Activated CD8-positive, alpha-beta memory T cell treated with anti-CD3 and anti-CD28 coated beads for 4 hours (primary cell): ENCODE measurements at regions not wholly inside any gene's neighbourhood (a gene's known extent, or its start where the extent isn't known, plus 50 kb on each side); places are given as distances from the start of the nearest gene placed in this dataset.
"Not testable (repeated sequence)": the region's sequence is repeated elsewhere in the genome, so short reads cannot be mapped to it uniquely, and the experiment has no call there.

ENCODE experiments used
- DNase-seq, 2 donors: peaks; one replicate each; pipeline ENCODE4 v3.0.0-alpha.2; 2020; ENCODE audit warnings: low read depth in 2 of 2

DNA sequence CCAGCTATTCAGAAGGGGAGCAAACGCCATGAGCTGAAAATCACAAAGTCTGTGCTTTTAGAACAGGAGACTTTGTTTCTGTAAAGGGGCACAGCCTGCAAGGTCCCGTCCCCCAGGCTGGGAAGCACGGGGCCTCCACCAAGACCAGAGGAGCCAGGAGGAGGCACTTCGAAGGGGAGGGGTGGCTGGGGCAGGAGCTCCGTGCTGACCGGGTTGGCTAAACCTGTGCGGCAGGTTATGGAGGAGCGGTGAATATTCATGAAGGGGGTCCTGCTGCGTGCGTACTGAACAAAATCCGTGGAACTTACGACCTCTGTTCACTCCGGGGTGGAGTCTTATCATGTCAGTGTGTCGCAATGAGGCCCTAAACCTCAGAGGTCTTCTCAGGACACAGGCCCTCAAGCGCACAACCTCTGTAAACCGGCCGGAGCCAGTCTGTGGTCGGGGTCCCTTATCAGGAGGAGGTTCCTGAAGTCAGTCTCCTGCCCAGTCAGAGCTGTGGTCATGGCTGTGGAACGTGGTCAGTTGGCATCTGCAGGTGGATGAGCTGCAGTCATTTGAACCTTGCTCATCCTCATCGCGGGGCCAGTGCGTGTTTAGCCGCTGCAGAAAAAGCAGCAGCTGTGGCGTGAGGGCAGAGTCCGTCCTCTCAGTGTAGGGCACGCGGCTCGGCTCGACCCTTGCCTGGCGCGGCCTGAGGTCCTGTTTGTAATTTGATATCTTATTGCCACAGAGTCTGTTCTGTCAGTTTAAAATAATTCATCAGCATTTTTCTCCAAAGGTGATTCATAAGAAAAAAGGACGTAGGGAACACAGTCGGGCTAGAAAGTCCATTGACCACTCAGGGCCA, 5507.7 kb upstream of the TPTE start:
- not testable (repeated sequence) for DNase-seq

DNA sequence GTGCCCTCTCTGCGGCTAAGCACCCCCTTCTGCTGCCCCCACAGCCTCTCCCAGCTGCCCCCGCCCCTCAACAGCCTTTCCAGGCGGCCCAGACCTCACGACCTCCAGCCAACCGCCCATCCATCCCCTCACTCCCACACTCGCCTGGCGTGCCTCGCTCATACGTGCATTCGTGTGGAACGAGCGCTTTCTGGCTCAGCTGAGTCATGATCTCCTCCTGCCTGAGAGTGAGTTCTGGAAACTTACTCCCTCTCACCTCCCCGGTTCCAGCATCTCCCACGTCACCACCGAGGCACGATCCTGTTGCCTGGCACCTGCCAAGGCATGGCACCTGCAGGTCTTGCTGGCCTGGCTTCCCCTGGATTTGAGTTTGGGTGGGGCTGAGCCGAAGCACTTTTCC, 5506.2 kb upstream of the TPTE start:
- not testable (repeated sequence) for DNase-seq

DNA sequence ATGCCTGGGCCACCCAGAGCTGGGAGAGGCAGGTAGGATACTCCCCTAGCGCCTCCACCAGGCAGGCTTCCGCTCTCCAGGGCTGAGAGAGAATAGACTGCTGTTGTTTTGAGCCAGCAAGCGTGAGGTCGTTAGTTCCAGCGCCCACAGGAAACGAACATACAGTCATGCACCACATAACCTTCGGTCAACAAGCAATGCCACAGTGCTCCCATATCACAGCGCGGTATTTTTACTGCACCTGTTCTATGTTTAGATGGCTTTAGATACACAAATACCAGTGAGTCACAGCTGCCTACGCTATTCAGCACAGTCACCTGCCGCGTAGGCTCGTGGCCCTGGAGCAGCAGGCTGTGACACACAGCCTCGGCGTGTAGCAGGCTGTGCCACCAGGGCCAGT, 5502.3 kb upstream of the TPTE start:
- DNase-seq: not testable (repeated sequence)

DNA sequence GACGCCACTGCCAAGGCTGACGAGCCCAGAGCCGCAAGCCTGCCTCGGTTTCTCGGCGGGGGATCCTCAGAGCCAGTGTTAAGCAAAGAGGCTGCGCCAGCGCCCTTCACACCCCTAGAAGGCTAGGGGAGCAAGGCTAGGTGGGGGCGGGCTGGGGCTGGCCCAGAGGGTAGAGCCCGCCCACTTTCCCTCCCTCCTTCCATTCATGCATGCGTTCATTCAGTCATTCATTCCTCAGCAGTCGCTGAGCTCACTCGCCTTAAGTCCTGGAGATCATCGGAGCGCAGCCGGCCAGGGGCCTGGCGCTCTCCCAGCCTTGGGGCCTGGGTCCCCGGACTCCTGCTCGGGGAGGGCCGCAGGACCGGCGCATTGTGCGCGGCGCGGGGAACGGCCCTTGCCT, 5499.6 kb upstream of the TPTE start:
- DNase-seq: not testable (repeated sequence)

DNA sequence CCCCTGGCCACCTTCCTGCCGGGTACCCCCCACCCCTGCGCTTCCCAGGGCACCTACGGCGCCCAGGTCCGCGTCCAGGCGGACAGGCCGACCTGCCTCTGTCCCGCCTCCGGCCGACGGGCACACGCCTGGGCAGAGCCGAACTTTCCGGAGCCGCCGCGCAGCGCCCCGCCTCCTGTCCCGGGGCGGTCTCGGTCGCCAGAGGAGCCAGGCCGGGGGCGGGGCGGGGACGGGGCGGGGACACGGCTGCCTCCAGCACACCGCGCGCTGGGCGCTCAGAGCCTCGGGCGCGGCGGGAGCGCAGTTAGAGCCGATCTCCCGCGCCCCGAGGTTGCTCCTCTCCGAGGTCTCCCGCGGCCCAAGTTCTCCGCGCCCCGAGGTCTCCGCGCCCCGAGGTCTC, 5499.1 kb upstream of the TPTE start:
- DNase-seq: not testable (repeated sequence)

DNA sequence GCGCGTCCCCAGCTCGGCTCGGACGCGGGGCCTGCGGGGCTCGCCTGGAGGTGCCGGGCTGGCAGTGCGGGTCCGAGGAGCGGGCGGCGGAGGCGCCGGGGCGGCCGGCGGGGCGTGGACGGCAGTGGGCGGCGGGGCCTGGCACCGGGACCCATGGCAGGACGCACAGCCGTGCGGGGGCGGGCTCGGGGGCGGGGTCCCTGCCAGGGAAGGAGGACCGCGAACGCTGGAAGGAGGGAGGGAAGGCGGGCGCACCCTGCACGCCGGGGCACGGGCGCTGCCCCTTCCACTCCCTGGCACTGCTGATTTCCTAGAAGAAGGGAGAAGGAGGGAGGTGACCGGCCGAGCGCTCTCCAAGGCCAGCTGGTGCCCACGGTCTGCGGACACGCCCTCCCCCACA, 5498.6 kb upstream of the TPTE start:
- not testable (repeated sequence) for DNase-seq

DNA sequence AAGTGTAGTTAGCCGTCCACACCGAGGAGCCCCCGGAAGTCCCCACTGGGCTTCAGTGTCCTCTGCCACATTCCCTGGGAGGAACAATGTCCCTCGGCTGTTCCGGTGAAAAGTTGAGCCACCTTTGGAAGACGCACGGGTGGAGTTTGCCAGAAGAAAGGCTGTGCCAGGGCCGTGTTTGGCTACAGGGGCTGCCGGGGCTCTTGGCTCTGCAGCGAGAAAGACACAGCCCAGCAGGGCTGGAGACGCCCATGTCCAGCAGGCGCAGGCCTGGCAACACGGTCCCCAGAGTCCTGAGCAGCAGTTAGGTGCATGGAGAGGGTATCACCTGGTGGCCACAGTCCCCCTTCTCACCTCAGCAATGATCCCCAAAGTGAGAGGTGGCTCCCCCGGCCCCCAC, 5486.2 kb upstream of the TPTE start:
- DNase-seq: not testable (repeated sequence)

DNA sequence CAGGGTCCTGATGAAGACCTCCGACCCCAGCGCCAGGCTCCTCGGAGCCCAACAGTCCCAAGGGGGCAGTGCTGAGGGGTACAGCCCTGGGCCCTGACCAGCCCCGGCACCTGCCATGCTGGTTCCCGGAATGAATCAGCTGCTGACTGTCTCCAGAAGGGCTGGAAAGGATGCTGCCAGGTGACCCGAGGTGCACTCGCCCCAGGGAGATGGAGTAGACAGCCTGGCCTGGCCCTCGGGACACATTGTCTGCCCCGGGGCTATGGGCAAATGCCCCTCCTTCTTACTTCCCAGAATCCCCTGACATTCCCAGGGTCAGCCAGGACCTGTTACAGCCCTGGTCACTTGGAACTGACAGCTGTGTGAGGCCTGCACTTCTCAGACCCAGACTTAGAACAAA, 5485.8 kb upstream of the TPTE start:
- DNase-seq: not testable (repeated sequence)

DNA sequence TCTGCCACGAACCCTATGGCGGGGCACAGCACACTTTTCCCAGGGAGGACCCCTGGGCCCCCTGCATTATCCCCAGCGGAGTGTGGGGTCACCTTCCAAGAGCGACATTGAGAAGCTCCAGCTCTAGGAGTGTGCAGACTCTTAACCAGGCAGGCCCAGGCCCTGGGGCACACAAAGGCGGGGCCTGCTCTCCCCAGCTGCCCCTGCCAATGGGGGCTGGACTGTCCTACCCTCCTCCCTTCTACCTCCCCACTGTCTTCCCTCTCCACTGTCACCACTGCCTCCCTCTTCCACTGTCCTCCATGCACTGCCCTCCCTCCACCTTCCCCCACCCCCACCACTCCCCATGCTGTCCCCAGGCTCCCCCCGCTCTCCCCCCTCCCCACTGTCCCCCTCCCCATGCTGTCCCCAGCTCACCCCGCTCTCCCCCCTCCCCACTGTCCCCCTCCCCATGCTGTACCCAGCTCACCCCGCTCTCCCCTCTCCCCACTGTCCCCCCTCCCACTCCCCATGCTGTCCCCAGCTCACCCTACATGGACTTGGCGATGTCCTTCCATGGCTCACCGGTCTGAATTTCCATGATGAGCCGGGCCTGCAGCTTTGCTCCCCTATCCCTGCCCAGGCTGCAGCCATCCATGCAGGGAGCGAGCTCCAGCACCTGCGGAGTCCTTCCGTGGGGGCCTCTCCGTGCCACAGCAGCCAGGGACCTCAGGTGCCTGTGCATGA, 5483.6 kb upstream of the TPTE start:
- DNase-seq: not testable (repeated sequence)

DNA sequence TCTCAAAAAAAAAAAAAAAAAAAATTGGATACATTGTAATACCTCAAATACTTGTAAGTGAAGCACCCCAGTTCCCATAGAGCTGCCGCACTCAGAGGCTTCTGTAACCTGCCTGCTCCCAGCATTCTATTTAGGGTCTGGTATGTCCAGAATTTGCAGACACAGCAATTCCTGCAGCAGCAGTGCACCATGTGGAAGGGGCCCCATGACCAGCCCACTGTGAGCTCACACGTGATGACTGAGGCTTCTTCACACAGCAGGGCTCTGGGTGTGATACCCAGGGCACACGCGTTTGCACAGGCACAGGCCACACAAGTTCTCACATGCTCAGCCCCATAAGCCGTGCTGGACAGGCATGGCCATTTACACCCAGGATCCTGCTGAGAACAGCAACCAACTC, 5481.5 kb upstream of the TPTE start:
- DNase-seq: not testable (repeated sequence)

DNA sequence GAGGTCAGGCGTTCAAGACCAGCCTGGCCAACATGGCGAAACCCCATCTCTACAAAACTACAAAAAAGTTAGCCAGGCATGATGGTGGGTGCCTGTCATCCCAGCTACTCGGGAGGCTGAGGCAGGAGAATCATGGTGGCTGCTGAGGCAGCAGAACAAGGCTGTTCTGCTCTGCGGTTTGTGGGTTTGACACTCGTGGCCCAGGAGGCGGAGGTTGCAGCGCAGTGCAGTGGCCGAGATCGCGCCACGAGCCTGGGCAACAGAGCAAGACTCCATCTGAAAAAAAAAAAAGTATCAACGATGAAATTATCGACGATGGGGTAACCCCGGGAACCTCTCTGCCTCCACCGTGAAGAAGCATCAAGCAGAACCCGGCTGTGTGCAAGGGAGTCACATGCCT, 5478.8 kb upstream of the TPTE start:
- DNase-seq: not testable (repeated sequence)

DNA sequence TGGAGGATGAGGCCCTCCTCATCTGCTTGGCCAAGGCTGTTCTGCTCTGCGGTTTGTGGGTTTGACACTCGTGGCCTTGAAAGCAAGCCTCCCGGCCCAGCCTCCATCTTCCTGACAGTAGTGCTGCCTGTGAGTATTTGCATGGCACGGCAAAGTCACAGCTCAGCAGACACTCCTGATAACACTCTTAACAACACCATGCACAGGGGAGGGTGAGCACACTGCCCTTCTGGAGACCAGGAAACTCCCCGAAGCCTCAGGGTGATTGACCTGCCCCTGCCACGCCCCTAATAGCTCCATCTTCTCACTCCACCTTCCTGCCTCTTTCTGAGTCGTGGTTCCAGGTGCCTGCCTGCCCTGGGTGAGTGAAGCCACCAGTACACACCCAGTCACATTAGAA, 5476.6 kb upstream of the TPTE start:
- DNase-seq: not testable (repeated sequence)

DNA sequence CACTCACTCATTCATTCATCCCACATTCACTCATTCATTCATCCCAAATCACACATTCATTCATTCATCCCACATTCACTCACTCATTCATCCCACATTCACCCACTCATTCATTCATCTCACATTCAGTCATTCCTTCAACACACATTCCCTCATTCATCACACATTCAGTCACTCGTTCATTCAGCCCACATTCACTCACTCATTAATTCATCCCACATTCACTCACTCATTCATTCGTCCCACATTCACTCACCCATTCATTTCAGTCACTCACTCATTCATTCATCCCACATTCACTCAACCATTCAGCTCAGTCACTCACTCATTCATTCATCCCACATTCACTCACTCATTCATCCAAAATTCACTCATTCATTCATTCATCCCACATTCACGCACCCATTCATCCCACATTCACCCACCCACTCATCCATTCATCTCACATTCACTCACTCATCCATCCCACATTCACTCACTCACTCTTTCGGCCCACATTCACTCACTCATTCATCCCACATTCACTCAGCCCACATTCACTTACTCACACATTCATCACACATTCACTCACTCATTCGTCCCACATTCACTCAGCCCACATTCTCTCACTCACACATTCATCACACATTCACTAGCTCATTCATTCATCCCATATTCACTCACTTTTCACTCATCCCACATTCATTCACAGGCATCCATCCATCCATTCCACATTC, 5469.9 kb upstream of the TPTE start:
- DNase-seq: not testable (repeated sequence)

DNA sequence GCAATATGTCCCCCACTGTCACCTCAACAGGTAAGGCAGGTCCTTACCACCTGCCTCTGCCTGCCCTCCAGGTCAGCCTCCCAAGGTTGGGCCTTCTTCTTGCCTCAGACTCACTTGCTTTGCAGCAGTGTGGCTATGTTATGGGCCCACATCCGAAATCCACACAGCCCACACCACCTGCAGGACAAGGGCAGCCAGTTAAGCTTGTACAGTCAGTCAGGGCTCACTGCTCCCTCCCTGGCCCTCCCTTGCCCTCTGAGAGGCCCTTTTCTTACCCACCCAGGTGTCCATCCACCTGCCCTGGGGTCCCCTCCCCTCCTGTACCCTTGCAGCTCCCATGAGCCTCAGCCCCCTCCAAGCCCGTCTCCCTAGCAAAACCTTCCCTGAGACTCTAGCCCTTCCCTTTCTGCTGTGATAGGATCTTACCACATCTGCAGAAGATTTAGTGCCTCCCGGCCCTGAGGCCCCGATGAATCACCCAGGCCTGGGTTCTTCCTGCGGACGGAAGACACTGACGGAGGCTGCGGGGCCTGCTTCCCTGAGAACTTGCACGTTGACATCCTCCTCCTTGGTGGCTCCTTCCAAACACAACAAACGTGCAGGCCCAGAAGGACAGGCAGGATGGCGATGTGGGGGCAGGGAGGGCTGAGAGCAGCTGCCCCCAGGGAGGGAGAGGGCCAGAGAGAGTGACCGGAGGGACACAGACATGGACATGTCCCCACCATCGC, 5466.2 kb upstream of the TPTE start:
- DNase-seq: not testable (repeated sequence)

DNA sequence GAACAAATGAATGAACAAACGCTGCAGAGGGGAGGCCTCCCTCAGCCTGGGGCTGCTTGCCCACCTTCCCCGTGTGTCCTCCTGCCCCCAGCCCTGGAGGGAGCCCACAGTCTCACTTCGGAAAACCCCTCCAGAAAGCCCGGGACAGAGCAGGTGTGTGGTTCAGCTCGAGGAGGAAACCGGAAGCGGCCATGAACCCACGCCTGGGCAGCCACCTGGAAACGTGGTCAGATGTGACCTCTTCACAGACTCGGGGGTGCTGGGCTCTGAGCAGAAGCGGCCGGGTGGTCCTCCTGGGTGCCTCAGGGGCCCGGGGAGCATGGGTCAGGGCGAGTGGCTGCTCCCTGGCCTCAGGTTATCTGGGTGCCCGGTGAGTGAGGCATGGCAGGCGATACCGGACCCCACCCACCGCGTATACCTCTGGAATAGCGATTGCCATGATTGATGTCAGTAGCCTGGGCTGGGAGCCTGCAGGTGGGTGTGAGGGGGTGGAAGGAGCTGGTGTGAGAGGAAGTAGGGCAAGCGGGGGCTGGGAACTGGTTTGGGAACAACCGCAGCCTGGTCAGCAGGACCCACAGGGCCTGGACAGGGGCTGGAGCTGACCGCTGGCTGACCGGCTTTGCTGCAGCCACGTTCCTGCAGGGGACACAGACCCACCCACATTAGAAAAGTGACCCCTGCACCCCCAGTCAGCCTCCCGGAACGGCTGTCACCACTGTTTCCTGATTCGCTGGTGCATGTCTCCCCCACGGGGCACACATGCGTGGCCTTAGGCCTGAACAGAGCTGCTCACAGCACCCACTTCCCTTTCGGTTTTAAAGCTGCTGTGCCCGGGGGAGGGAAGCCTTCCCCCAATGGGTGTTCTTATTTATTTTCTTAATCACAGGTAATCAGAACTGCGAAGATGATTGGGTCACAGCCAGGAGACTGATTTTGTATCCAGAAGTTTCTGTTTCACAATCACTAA, 5465.1 kb upstream of the TPTE start:
- not testable (repeated sequence) for DNase-seq

DNA sequence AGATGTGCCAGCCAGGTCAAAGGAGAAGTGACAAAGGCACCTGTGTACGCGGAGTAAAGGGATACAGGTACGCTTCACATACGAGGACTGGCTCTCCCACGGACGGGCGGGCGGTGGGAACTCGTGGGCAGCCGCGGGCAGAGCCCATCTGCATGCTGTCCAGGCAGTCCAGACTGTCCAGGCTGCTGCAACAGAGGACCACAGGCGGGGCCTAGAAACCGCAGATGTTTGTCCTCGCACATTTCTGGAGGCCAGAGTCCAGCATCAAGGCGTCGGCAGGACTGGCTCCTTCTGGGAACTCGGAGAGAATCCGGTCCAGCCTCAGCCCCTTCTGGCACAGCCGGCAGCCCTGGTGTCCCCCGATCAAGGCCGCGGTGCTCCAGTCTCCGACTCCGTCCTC, 5464.3 kb upstream of the TPTE start:
- not testable (repeated sequence) for DNase-seq

DNA sequence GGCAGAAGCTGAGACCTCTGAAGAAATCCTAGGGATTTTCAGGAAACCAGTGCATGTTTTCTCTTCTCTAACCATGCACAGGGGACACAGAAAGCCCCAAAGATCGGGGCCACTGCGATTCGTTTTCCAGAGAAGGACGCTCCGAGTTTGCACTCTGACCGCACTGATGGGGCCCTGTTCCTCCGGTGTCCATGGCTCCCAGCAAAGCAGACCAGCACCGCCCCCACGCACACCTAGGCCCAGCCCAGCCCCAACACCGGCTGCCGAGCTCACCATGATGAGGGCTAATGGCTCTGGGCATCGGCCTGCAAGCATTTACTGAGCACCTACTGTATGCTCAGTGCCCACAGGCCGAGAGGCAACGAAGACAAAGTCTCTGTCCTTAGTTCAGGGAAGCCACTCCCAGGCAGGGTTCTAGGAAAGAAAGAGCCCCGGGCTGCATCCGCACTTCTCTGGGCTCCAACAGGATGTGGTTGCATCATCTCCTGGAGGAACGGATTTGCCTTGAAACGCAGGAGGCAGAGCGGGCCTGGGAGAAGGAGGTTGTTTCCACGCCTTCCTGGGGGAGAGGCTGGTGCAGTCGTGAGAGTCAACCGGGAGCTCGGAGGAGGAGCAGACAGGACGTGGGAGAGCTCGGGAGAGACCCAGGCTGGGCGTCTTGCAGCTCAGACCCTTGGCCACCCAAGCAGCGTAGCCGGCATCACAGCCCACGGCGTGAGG, 5460.9 kb upstream of the TPTE start:
- not testable (repeated sequence) for DNase-seq

DNA sequence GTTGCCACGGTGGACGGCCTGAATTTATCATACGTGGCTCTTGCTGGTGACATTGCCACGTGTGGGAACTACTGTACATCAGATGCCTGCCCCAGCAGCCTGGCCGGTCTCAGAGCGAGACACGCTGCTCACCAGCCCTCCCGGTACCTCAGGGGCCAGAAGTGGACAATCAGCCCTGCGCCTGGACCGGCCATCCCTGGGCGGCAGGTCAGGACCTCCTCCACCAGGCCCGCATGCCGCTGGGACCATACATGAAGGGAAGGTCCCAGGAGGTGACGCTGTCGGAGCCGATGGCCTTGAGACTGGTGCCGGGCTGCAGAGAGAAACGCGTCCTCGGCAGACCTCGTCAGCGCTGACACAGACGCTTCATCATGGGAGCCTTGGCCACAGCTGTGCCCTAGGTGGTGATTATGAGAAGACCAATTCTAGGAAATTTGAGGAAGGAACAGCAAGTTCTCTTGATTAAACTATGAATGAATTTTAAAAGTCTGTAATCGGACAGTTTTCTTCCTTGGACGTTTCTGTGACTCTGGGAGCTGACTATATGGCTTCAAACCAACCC, 5456.7 kb upstream of the TPTE start:
- not testable (repeated sequence) for DNase-seq
